ENCODE measurements at regions not wholly inside any gene's neighbourhood (a gene's known extent, or its start where the extent isn't known, plus 50 kb on each side); places are given as distances from the start of the nearest gene placed in this dataset.

- TF ChIP-seq, protein P1, sequence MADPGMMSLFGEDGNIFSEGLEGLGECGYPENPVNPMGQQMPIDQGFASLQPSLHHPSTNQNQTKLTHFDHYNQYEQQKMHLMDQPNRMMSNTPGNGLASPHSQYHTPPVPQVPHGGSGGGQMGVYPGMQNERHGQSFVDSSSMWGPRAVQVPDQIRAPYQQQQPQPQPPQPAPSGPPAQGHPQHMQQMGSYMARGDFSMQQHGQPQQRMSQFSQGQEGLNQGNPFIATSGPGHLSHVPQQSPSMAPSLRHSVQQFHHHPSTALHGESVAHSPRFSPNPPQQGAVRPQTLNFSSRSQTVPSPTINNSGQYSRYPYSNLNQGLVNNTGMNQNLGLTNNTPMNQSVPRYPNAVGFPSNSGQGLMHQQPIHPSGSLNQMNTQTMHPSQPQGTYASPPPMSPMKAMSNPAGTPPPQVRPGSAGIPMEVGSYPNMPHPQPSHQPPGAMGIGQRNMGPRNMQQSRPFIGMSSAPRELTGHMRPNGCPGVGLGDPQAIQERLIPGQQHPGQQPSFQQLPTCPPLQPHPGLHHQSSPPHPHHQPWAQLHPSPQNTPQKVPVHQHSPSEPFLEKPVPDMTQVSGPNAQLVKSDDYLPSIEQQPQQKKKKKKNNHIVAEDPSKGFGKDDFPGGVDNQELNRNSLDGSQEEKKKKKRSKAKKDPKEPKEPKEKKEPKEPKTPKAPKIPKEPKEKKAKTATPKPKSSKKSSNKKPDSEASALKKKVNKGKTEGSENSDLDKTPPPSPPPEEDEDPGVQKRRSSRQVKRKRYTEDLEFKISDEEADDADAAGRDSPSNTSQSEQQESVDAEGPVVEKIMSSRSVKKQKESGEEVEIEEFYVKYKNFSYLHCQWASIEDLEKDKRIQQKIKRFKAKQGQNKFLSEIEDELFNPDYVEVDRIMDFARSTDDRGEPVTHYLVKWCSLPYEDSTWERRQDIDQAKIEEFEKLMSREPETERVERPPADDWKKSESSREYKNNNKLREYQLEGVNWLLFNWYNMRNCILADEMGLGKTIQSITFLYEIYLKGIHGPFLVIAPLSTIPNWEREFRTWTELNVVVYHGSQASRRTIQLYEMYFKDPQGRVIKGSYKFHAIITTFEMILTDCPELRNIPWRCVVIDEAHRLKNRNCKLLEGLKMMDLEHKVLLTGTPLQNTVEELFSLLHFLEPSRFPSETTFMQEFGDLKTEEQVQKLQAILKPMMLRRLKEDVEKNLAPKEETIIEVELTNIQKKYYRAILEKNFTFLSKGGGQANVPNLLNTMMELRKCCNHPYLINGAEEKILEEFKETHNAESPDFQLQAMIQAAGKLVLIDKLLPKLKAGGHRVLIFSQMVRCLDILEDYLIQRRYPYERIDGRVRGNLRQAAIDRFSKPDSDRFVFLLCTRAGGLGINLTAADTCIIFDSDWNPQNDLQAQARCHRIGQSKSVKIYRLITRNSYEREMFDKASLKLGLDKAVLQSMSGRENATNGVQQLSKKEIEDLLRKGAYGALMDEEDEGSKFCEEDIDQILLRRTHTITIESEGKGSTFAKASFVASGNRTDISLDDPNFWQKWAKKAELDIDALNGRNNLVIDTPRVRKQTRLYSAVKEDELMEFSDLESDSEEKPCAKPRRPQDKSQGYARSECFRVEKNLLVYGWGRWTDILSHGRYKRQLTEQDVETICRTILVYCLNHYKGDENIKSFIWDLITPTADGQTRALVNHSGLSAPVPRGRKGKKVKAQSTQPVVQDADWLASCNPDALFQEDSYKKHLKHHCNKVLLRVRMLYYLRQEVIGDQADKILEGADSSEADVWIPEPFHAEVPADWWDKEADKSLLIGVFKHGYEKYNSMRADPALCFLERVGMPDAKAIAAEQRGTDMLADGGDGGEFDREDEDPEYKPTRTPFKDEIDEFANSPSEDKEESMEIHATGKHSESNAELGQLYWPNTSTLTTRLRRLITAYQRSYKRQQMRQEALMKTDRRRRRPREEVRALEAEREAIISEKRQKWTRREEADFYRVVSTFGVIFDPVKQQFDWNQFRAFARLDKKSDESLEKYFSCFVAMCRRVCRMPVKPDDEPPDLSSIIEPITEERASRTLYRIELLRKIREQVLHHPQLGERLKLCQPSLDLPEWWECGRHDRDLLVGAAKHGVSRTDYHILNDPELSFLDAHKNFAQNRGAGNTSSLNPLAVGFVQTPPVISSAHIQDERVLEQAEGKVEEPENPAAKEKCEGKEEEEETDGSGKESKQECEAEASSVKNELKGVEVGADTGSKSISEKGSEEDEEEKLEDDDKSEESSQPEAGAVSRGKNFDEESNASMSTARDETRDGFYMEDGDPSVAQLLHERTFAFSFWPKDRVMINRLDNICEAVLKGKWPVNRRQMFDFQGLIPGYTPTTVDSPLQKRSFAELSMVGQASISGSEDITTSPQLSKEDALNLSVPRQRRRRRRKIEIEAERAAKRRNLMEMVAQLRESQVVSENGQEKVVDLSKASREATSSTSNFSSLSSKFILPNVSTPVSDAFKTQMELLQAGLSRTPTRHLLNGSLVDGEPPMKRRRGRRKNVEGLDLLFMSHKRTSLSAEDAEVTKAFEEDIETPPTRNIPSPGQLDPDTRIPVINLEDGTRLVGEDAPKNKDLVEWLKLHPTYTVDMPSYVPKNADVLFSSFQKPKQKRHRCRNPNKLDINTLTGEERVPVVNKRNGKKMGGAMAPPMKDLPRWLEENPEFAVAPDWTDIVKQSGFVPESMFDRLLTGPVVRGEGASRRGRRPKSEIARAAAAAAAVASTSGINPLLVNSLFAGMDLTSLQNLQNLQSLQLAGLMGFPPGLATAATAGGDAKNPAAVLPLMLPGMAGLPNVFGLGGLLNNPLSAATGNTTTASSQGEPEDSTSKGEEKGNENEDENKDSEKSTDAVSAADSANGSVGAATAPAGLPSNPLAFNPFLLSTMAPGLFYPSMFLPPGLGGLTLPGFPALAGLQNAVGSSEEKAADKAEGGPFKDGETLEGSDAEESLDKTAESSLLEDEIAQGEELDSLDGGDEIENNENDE (IDR thresholded peaks at IDR 0.05; ENCODE audit: insufficient replicate concordance, low read length), result no peak
- no peak for TF ChIP-seq RXRA (IDR thresholded peaks at IDR 0.05; ENCODE audit: insufficient read depth, low read depth, low read length)
- TF ChIP-seq ZNF274 (IDR thresholded peaks at IDR 0.05; ENCODE audit: borderline replicate concordance, extremely low read depth, low read length), result no peak
- TF ChIP-seq RAD21 (IDR thresholded peaks at IDR 0.05 in 1 of 2, conservative IDR thresholded peaks at IDR 0.05 in 1 of 2; ENCODE audit: low read depth in 2 of 2, low read length in 2 of 2), result no peak
- no peak for TF ChIP-seq SP1 (IDR thresholded peaks at IDR 0.05; ENCODE audit: low read depth, low read length)
- no peak for TF ChIP-seq CBX5 (IDR thresholded peaks at IDR 0.05; ENCODE audit: low read depth, low read length)
- no peak for TF ChIP-seq EP300 (IDR thresholded peaks at IDR 0.05; ENCODE audit: borderline replicate concordance in 1 of 2, low read depth in 2 of 2, low read length in 2 of 2)
- no peak for TF ChIP-seq CREB1 (IDR thresholded peaks at IDR 0.05)
- TF ChIP-seq BCL11A (IDR thresholded peaks at IDR 0.05; ENCODE audit: low read depth in 2 of 2, low read length in 2 of 2), result no peak
- no peak for TF ChIP-seq MAFK (IDR thresholded peaks at IDR 0.05; ENCODE audit: low read depth, low read length)
These were observed 503.4 kb upstream of the VRK2 start (continued) for GRCh38 chr2:57543211-57543610.

All from H1 (cell line).